HCT116 (cell line): ENCODE measurements at regions not wholly inside any gene's neighbourhood (a gene's known extent, or its start where the extent isn't known, plus 50 kb on each side); places are given as distances from the start of the nearest gene placed in this dataset.

Source experiments
- ATAC-seq: fragments of 200-7000 bp; cut with Tn5 transposase; 2 replicates; pipeline ENCODE4 v1.9.1; 2020; ENCODE audit warnings: mild to moderate bottlenecking, moderate library complexity
- BruUV-seq: library from RNA; stranded (reverse); fragments of 400-500 nt; replicated peaks from 2 replicates; lab custom pipeline; 2021; lab: Mats Ljungman, UMichigan
- CTCF ChIA-PET: fragments of 300-600 bp; sonication (Branson Sonifier 250); formaldehyde crosslinking; loops from one replicate; lab custom pipeline; 2021; ENCODE audit warnings: antibody characterized with exemption; lab: Charles Lee
- POLR2A ChIA-PET: fragments of 300-600, 350-600 bp; sonication (Branson Sonifier 250); formaldehyde crosslinking; loops from one replicate; lab custom pipeline; 2021; ENCODE audit warnings: antibody characterized with exemption; lab: Charles Lee
- RAD21 ChIA-PET, 2 experiments: fragments of 300-600 bp; sonication (Branson Sonifier 250); formaldehyde crosslinking; loops; one replicate each; lab custom pipeline; 2023; ENCODE audit warnings: low total read pairs in 2 of 2; ENCODE audit not compliant: uncharacterized antibody in 2 of 2, unreplicated experiment in 2 of 2, low non-redundant PET in 1 of 2; lab: Charles Lee
- DNase-seq: peaks from one replicate; pipeline ENCODE4 v3.0.0-alpha.2; 2010; ENCODE audit warnings: low read depth, low spot score
- H2AFZ ChIP-seq: fragments of 200-600 bp; shearing (Covaris generic), sonication (generic); 2 replicates; pipeline ENCODE4 v1.6.1; 2017; ENCODE audit warnings: low read depth, mixed run types, mixed read lengths, antibody characterized with exemption, low read length; ENCODE audit not compliant: poor library complexity, severe bottlenecking
- H3K27ac ChIP-seq: 2 replicates; pipeline ENCODE4 v1.5.1; 2012; ENCODE audit warnings: low read depth, low read length
- H3K27me3 ChIP-seq: fragments of 200-600 bp; sonication (generic); 2 replicates; pipeline ENCODE4 v1.6.1; 2016; ENCODE audit warnings: mixed run types, low read length, mixed read lengths; ENCODE audit not compliant: insufficient read depth
- H3K36me3 ChIP-seq, 2 experiments: fragments of 200-500 bp in 1 of 2; fragments of 200-600 bp in 1 of 2; sonication (Bioruptor generic) in 1 of 2; sonication (generic) in 1 of 2; 2 replicates each; pipeline versions ENCODE4 v1.5.1 to v1.6.1; 2014 to 2016; ENCODE audit warnings: low read length in 2 of 2, inconsistent platforms in 1 of 2, mixed read lengths in 1 of 2, mixed run types in 1 of 2; ENCODE audit not compliant: insufficient read depth in 2 of 2, control insufficient read depth in 1 of 2
- H3K4me1 ChIP-seq, 2 experiments: fragments of 200-600 bp in 1 of 2; sonication (generic) in 1 of 2; 2 replicates each; pipeline versions ENCODE4 v1.5.1 to v1.6.1; 2012 to 2017; ENCODE audit warnings: low read length in 2 of 2, inconsistent platforms in 1 of 2, mild to moderate bottlenecking in 1 of 2, mixed read lengths in 1 of 2, mixed run types in 1 of 2, moderate library complexity in 1 of 2; ENCODE audit not compliant: insufficient read depth in 2 of 2, control insufficient read depth in 1 of 2
- H3K4me2 ChIP-seq: fragments of 200-600 bp; sonication (generic); 2 replicates; pipeline ENCODE4 v1.6.1; 2017; ENCODE audit warnings: mixed run types, low read length, mixed read lengths
- H3K4me3 ChIP-seq, 2 experiments: fragments of 200-600 bp in 1 of 2; sonication (generic) in 1 of 2; replicated peaks in 1 of 2; 2 replicates each; pipeline ENCODE4 v1.5.1; 2011 to 2016; ENCODE audit warnings: low read length in 2 of 2, control low read depth in 1 of 2, low read depth in 1 of 2, mild to moderate bottlenecking in 1 of 2, mixed read lengths in 1 of 2, mixed run types in 1 of 2
- H3K79me2 ChIP-seq: fragments of 200-600 bp; sonication (generic); 2 replicates; pipeline ENCODE4 v1.6.1; 2017; ENCODE audit warnings: mild to moderate bottlenecking, mixed run types, low read length, moderate library complexity, mixed read lengths; ENCODE audit not compliant: insufficient read depth
- H3K9ac ChIP-seq: fragments of 200-600 bp; sonication (generic); 2 replicates; pipeline ENCODE4 v1.6.1; 2016; ENCODE audit warnings: low read length, mixed read lengths
- H3K9me2 ChIP-seq: fragments of 200-600 bp; sonication (generic), shearing (Covaris generic); 2 replicates; pipeline ENCODE4 v1.6.1; 2017; ENCODE audit warnings: mixed run types, mild to moderate bottlenecking, moderate library complexity; ENCODE audit not compliant: insufficient read depth
- H3K9me3 ChIP-seq, 2 experiments: fragments of 200-500 bp in 1 of 2; fragments of 200-600 bp in 1 of 2; sonication (Bioruptor generic) in 1 of 2; sonication (generic) in 1 of 2; 2 replicates each; pipeline ENCODE4 v1.6.1; 2014 to 2017; ENCODE audit warnings: low read length in 2 of 2, mixed read lengths in 2 of 2, inconsistent platforms in 1 of 2, low read depth in 1 of 2, mild to moderate bottlenecking in 1 of 2, mixed run types in 1 of 2, moderate library complexity in 1 of 2; ENCODE audit not compliant: control insufficient read depth in 1 of 2, insufficient read depth in 1 of 2
- H4K20me1 ChIP-seq: fragments of 200-600 bp; sonication (generic), shearing (Covaris generic); 2 replicates; pipeline ENCODE4 v1.6.1; 2017; ENCODE audit warnings: mixed run types, mild to moderate bottlenecking, moderate library complexity; ENCODE audit not compliant: insufficient read depth
- CBX3 ChIP-seq: IDR thresholded peaks from 2 replicates; pipeline ENCODE4 v1.6.1; 2012; ENCODE audit warnings: low read depth
- CEBPB ChIP-seq: IDR thresholded peaks from 2 replicates; pipeline ENCODE4 v1.6.1; 2012; ENCODE audit warnings: low read depth
- EZH2phosphoT487 ChIP-seq: fragments of 200-600 bp; IDR thresholded peaks from 2 replicates; pipeline ENCODE4 v1.6.1; 2018; ENCODE audit warnings: antibody characterized with exemption, borderline replicate concordance
- FOSL1 ChIP-seq: IDR thresholded peaks from 2 replicates; pipeline ENCODE4 v1.6.1; 2012; ENCODE audit warnings: low read depth
- JUND ChIP-seq: IDR thresholded peaks from 2 replicates; pipeline ENCODE4 v1.6.1; 2012
- POLR2AphosphoS5 ChIP-seq: IDR thresholded peaks from 2 replicates; pipeline ENCODE4 v1.6.1; 2011; ENCODE audit warnings: mild to moderate bottlenecking, low read depth, low read length, moderate library complexity
- RAD21 ChIP-seq: IDR thresholded peaks from 2 replicates; pipeline ENCODE4 v1.6.1; 2012; ENCODE audit warnings: low read depth, mild to moderate bottlenecking
- SP1 ChIP-seq: IDR thresholded peaks from 2 replicates; pipeline ENCODE4 v1.6.1; 2012; ENCODE audit warnings: low read depth
- SRF ChIP-seq: IDR thresholded peaks from 2 replicates; pipeline ENCODE4 v1.6.1; 2012; ENCODE audit warnings: low read depth
- TCF7L2 ChIP-seq: IDR thresholded peaks from 2 replicates; pipeline ENCODE4 v1.7.0; 2011; ENCODE audit warnings: borderline replicate concordance, inconsistent platforms; ENCODE audit not compliant: insufficient read depth, insufficient read length; ENCODE audit errors: extremely low read depth
- intact Hi-C: fragments of 100-400 bp; cut with micrococcal nuclease; formaldehyde crosslinking; loops from 2 replicates; pipeline ENCODE4 v1.10.0; 2022
- TF ChIP-seq, protein P1 (sequence below): IDR thresholded peaks from 2 replicates; pipeline ENCODE4 v1.6.1; 2012
- TF ChIP-seq, protein P2 (sequence below): IDR thresholded peaks from 2 replicates; pipeline ENCODE4 v1.6.1; 2012
- TF ChIP-seq, protein P3 (sequence below), 3 experiments: fragments of 200-600 bp in 1 of 3; sonication (generic) in 1 of 3; IDR thresholded peaks in 2 of 3; conservative IDR thresholded peaks in 1 of 3; 2 replicates each; pipeline ENCODE4 v1.5.1; 2012 to 2017; ENCODE audit warnings: low read depth in 2 of 3, low read length in 2 of 3, antibody characterized with exemption in 1 of 3, borderline replicate concordance in 1 of 3, control low read depth in 1 of 3, mild to moderate bottlenecking in 1 of 3, mixed read lengths in 1 of 3, mixed run types in 1 of 3, moderate library complexity in 1 of 3; ENCODE audit not compliant: insufficient read depth in 1 of 3

DNA sequence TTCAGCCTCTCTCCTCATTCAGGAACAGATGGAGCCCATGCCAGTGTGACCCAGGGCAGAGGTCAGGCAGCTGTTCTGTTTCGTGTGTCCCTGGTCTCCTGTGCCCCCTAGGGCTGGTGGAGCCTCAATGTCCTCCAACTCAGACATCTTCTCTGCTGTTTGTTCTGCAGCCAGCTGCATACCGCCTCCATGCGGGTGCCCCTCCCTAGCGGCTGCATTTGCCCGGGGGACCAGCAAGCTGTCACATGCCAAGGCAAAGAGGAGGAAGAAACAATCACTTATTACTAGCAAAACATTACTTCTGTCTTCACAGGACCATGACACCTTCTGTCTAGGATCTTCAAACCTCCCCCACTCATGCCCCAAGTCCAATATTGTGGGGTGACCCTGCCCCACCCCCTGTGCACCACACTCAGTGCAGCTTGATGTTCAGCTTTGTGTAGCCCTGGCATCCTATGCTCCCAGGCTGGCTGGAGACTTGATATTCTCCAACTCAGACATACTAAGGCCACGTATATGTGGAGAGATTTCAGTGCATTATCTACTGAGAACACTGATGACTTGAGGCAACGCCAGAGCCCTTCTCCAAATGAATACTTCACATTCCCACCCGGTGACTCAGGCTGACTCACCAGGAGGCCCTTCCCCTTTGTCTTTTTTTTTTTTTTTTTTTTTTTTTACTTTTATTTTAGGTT lies 188.9 kb downstream of the SKIDA1 start:
- Histone ChIP-seq H3K4me2 (peak overlapping the region; percentile 79), H3K9me2 (no peaks in the 10 kb centered on the region), H3K79me2 (no peaks in the 10 kb centered on the region), H2AFZ (peak overlapping the region; percentile 10), H3K4me1 (peaks cover 63 to 77% of the 10 kb centered on the region in 2 experiments), H4K20me1 (no peaks in the 10 kb centered on the region), H3K4me3 (peak overlapping the region in 1 of 2 experiments; percentile 38; a peak in 2 of 4 replicates), H3K27me3 (no peaks in the 10 kb centered on the region), H3K27ac (peak overlapping the region; percentile 75), H3K9me3 (no peaks in the 10 kb centered on the region), H3K36me3 (no peaks in the 10 kb centered on the region), H3K9ac (peak overlapping the region; percentile 47)
- TF ChIP-seq, protein P1, sequence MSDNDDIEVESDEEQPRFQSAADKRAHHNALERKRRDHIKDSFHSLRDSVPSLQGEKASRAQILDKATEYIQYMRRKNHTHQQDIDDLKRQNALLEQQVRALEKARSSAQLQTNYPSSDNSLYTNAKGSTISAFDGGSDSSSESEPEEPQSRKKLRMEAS, result peak; percentile 34; the same call in 1 of the 2 replicates
- TF ChIP-seq, protein P2, sequence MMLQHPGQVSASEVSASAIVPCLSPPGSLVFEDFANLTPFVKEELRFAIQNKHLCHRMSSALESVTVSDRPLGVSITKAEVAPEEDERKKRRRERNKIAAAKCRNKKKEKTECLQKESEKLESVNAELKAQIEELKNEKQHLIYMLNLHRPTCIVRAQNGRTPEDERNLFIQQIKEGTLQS, result no peak
- TF ChIP-seq CEBPB (no peak; the same call in 1 of the 2 replicates), FOSL1 (peak; percentile 98), TCF7L2 (peak; percentile 42), JUND (peak; percentile 91), EZH2phosphoT487 (no peak), CBX3 (peak; percentile 62), SRF (peak; percentile 63), RAD21 (peak; percentile 42; the same call in 1 of the 2 replicates), POLR2AphosphoS5 (no peak), SP1 (peak; percentile 63)
- TF ChIP-seq, protein P3, sequence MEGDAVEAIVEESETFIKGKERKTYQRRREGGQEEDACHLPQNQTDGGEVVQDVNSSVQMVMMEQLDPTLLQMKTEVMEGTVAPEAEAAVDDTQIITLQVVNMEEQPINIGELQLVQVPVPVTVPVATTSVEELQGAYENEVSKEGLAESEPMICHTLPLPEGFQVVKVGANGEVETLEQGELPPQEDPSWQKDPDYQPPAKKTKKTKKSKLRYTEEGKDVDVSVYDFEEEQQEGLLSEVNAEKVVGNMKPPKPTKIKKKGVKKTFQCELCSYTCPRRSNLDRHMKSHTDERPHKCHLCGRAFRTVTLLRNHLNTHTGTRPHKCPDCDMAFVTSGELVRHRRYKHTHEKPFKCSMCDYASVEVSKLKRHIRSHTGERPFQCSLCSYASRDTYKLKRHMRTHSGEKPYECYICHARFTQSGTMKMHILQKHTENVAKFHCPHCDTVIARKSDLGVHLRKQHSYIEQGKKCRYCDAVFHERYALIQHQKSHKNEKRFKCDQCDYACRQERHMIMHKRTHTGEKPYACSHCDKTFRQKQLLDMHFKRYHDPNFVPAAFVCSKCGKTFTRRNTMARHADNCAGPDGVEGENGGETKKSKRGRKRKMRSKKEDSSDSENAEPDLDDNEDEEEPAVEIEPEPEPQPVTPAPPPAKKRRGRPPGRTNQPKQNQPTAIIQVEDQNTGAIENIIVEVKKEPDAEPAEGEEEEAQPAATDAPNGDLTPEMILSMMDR (IDR thresholded peaks at IDR 0.05 in 2 of 3, conservative IDR thresholded peaks at IDR 0.05 in 1 of 3; ENCODE audit: borderline replicate concordance in 1 of 3, insufficient read depth in 1 of 3, low read depth in 2 of 3, low read length in 2 of 3), result 0 out of 6 replicates have a peak, but pooled peaks of 1 of the 3 experiments have one; percentile 14
- ChIA-PET CTCF (no interaction called here), POLR2A (interaction anchor here (0.6 kb wide), 1 partner anchor 160 kb away, joined by 5 read pairs; no protein-coding TSS in a partner anchor), RAD21 (interaction anchor here in 1 of 2 experiments (1.7 kb wide), 1 partner anchor 58 kb away, joined by 3 read pairs; no protein-coding TSS in a partner anchor)
- no TSS peak for BruUV-seq
- ATAC-seq (peak; percentile 79), DNase-seq (peak; percentile 84)
- intact Hi-C loops, result no loop called here
